ENCODE measurements at regions not wholly inside any gene's neighbourhood (a gene's known extent, or its start where the extent isn't known, plus 50 kb on each side); places are given as distances from the start of the nearest gene placed in this dataset.

DNA sequence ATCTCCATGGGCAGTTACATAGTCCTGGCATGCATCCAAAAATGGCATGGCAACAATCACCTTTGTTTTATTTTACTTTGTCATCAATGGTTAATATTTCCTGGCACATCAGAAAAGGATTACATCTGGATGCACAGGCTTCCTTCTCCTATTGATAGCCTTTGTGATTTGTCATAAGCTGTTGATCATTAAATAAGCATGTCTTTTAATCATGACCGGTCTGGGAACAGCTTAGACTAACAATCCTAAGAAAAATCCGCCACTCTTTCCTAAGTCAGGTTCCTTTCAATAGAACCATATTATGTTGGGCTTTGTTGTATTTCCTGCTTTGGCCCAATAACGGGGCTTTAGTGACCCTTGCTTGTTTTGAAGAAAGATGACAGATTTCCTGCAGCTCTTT is 330.6 kb downstream of the DUSP10 start:
- TF ChIP-seq, protein P1, sequence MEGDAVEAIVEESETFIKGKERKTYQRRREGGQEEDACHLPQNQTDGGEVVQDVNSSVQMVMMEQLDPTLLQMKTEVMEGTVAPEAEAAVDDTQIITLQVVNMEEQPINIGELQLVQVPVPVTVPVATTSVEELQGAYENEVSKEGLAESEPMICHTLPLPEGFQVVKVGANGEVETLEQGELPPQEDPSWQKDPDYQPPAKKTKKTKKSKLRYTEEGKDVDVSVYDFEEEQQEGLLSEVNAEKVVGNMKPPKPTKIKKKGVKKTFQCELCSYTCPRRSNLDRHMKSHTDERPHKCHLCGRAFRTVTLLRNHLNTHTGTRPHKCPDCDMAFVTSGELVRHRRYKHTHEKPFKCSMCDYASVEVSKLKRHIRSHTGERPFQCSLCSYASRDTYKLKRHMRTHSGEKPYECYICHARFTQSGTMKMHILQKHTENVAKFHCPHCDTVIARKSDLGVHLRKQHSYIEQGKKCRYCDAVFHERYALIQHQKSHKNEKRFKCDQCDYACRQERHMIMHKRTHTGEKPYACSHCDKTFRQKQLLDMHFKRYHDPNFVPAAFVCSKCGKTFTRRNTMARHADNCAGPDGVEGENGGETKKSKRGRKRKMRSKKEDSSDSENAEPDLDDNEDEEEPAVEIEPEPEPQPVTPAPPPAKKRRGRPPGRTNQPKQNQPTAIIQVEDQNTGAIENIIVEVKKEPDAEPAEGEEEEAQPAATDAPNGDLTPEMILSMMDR (IDR thresholded peaks at IDR 0.05; ENCODE audit: low read depth, low read length, missing control alignments), result no peak
- no peak for DNase-seq (ENCODE audit: low read depth)
- H3K4me3 ChIP-seq (ENCODE audit: low read depth, low read length), result no peak overlapping the region

DNA sequence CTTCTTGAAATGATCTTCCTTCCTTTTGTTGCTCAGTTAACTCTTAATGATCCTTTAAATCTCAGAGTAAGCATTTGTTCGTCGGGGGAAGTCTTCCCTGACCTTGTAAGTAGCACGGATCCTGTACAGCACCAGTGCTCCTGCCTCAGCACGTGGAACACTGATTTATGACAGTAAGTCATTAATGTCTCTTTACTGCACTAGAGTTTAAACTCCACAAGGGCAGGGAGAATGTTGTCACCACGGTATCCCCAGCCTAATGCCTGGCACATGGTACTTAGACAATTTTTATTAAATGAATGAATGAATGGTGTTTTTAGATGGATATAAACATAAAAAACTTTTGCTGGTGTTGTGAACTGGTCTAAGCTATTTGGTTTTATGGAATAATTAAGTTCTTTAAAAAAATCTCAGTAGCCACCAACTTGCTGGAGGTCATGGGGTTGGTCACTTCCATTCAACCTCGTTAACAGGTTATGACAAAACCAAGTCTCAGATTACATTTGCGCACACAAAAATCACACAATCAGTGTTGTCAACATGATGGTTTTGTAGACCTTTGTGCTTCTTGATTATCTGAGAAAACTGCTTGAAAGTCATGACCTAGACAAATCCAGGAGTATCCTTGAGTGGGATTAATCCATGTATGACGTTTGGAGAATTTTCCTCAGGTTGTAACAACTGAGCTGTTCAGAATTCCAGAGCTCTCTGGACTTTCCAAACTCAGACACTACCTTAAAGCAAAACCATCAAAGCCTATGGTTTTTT is 326.9 kb downstream of the DUSP10 start:
- H3K4me3 ChIP-seq (ENCODE audit: low read depth, low read length), result no peak overlapping the region
- TF ChIP-seq, protein P1 (IDR thresholded peaks at IDR 0.05; ENCODE audit: low read depth, low read length, missing control alignments), result no peak
- no peak for DNase-seq (ENCODE audit: low read depth)

DNA sequence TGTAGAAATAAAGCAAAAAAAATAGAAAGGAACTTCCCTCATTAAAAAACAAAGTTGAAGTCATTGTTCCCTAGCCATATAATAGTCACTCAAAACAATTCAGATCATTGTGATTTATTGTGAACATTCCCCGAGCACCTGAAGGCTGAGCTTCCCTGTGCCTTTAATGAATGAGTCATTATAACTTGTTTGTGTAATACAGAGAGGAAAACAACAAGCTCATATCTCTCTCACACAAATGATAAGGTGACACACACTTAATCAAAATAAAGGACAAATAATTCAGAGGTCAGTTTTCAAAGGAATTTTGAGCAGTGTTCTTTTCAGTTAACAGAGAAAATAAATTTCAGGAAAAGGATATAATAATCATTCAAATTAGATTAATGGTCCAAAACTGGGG is 326.2 kb downstream of the DUSP10 start:
- no peak overlapping the region for H3K4me3 ChIP-seq (ENCODE audit: low read depth, low read length)
- DNase-seq (ENCODE audit: low read depth), result no peak

DNA sequence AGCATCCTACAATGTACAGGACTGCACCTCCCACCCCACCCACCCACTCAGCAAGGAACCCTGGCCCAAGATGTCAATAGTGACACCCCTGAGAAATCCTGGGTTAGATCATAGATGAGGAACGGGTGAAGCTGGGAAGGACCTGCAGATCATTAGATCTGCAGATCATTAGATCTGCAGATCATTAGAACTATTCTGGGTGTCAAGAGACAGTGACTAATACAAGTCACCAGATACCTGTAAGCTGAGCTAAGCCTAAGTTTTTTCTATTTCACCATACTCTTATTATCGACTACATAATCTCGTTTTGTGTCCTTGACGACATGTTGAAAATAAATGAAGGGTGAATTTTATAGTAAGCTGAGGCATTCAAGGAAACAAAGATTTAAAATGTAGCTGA is 325.7 kb downstream of the DUSP10 start:
- no peak for DNase-seq (ENCODE audit: low read depth)
- H3K4me3 ChIP-seq (ENCODE audit: low read depth, low read length), result no peak overlapping the region
- TF ChIP-seq, protein P1 (IDR thresholded peaks at IDR 0.05; ENCODE audit: low read depth, low read length, missing control alignments), result no peak

More for the DNA sequence above, 326.2 kb downstream of the DUSP10 start:
- TF ChIP-seq, protein P1 (IDR thresholded peaks at IDR 0.05; ENCODE audit: low read depth, low read length, missing control alignments), result no peak

DNA sequence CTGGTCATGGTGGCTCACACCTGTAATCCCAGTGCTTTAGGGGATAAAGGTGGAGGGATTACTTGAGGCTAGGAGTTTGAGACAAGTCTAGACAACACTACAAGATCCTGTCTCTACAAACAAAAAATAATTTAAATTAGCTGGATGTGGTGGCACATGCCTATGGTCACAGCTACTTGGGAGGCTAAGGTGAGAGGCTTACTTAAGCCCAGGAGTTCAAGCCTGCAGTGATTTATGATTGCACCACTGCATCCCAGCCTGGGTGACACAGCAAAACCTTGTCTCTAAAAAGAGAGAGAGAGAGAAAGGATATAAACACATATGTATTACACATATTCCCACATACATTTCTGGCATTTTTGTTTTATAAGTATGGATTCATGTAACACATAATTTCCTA is 325.2 kb downstream of the DUSP10 start:
- TF ChIP-seq, protein P1 (IDR thresholded peaks at IDR 0.05; ENCODE audit: low read depth, low read length, missing control alignments), result no peak
- no peak for DNase-seq (ENCODE audit: low read depth)
- no peak overlapping the region for H3K4me3 ChIP-seq (ENCODE audit: low read depth, low read length)

GRCh38 chr1:221418346-221418745 is 323.5 kb downstream of the DUSP10 start:
- DNase-seq (ENCODE audit: low read depth), result no peak
- no peak overlapping the region for H3K4me3 ChIP-seq (ENCODE audit: low read depth, low read length)
- TF ChIP-seq, protein P1 (IDR thresholded peaks at IDR 0.05; ENCODE audit: low read depth, low read length, missing control alignments), result no peak
